SKM-1 treated with dmso at 0.1 percent for 144 hours (cell line): ENCODE measurements at regions not wholly inside any gene's neighbourhood (a gene's known extent, or its start where the extent isn't known, plus 50 kb on each side); places are given as distances from the start of the nearest gene placed in this dataset.
"Not testable (repeated sequence)": the region's sequence is repeated elsewhere in the genome, so short reads cannot be mapped to it uniquely, and the experiment has no call there.

Source experiments
- DNase-seq: peaks from one replicate; lab custom pipeline; 2025; ENCODE audit not compliant: unreplicated experiment; lab: John Stamatoyannopoulos, UW

DNA sequence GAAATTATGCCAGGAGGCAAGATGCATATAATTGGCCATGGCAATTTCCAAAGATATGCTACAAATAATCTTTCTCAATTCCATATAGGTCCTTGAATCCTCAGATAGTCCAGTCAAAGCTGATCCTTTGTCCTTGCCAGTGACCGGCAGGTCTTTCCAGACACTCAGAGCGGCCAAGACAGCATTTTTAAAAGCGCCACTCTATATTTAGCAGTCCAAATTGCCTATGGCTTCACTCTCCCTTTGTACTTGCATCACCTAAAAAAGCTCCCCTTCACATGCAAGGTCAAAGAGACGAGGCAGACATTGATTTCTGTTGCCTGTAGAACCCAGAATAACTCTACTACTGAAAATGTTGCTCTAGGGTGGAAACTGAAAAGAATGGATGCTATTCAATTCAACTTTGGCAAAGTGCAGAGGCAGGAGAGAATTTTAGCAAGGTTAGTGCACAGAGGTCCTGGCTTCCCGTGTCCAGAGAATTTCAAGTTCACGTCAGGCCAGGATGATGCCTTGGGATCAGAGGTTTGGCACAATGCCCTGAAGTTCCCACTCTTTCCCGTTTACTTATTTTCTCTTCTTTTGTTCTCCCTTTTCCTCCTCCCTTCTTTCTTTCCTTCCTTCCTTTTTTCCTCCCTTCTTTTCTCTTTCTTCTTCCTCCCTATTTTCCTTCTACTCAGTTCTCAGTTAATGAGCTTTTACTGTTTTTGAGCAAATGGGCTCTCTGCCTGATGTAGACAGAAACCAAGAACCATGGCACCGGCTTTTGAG is 108.5 kb downstream of the KCNK1 start:
- DNase-seq, result no peak

GRCh38 chr1:233723387-233723786 is 109.5 kb downstream of the KCNK1 start:
- DNase-seq, result no peak

DNA sequence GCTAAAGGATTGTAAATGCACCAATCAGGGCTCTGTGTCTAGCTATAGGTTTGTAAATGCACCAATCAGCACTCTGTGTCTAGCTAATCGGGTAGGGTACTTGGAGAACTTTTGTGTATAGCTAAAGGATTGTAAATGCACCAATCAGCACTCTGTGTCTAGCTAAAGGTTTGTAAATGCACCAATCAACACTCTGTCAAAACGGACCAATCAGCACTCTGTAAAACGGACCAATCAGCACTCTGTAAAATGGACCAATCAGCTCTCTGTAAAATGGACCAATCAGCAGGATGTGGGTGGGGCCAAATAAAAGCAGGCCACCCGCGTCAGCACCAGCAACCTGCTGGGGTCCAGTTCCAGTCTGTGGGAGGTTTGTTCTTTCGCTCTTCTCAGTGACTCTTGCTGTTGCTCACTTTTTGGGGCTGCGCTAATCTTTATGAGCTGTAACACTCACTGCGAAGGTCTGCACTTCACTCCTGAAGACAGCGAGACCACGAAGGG is 110.3 kb downstream of the KCNK1 start:
- DNase-seq, result not testable (repeated sequence)

- DNase-seq, result no peak
Measured at GRCh38 chr1:233725423-233725822, 111.5 kb downstream of the KCNK1 start.

GRCh38 chr1:233728721-233729120 is 114.8 kb downstream of the KCNK1 start:
- DNase-seq, result no peak

GRCh38 chr1:233730380-233730779 is 116.5 kb downstream of the KCNK1 start:
- no peak for DNase-seq

GRCh38 chr1:233730809-233731208 is 116.9 kb downstream of the KCNK1 start:
- DNase-seq, result no peak

- DNase-seq, result no peak
Measured at GRCh38 chr1:233732206-233732605, 118.3 kb downstream of the KCNK1 start.

DNA sequence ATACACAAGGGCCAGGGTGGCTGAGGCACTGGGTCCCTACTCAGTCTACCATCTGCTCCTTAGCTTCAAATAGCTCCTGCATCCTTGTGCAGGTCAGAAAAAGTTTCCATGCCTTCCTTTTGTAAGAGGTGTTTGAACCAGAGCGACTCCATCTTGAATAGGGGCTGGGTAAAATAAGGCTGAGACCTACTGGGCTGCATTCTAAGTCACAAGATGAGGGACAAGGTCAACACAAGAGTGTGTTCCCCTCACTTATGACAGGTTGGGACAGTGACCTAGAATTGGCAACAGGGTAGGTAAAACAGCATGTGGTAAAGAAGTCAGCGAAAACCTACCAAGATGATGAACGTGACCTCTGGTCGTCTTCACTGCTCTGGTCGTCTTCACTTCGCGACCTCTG is 120.5 kb downstream of the KCNK1 start:
- no peak for DNase-seq

DNA sequence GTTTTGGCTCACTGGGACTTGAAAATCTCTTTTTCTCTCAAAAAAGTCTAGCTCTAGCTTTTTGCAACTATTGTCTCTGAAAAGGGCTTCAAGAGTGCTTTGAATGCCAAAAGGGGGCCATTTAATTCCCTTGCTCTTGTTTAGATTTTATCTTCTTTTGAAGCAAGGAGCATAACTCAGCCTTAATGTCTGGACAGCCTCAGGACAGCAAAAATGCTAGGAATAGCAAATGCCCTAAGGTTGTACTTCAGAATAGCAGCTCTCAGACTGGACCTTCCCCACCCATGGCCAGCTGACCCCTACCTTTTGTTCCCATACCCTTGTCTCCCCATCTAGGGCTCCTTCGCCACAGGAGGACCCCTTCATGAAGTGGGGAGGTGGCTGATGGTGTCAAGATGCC is 121.4 kb downstream of the KCNK1 start:
- DNase-seq, result no peak

- DNase-seq, result no peak
Measured at GRCh38 chr1:233735847-233736246, 121.9 kb downstream of the KCNK1 start.

DNA sequence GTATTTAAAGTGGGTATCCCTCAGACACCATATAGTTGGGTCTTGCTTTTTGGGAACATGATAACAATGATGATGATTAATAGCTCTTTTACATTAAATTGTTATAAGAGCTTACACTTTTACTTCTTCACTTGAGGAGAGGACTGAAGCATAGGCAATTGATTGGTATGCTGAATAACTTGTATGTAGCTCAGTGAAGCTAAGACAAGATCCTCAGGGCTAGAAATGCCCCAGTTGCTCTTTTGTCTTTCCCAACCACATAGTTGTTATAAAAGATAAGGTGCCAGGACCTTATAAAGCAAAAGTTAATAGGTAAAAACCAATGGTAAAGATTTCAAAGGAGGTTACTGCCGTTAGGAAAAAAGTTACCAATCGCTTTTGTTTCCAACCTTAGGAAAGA is 123.4 kb downstream of the KCNK1 start:
- no peak for DNase-seq

DNA sequence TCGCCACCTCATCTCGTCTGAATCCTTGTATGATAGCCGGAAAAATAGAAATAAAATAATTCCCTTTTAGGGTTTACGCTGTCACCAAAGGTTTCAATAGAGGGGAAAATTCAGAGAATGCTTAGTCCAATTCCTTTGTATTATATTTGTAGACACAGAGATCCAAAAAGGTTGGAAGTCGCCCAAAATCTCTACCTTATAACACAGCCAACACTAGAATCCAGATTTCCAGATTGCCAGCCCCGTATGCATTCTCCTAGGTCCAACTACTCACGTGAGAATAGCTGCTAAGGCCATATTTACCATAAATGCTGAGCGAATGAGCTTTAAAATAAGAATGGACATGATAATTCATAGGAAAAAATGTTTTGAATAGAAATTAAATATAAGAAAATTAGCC is 124.5 kb downstream of the KCNK1 start:
- no peak for DNase-seq

DNA sequence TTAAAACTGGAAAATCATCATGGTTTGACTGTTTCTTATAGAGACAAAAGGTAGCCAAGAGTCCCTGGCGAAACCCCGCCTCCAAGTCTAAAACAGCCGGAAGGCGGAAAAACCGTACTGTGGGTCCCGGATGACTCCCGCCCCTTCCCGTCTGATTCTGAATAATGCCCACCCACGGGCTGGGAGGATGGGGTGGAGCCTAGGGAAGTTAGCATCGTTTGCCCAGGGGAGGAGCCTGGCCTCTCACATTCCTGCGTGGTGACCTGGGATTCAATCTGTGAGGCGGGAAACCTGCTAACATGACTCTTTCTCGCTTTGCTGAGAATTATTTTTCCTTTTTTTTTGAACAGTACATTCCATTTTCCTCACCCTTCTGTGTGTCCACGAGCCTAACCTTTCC is 124.9 kb downstream of the KCNK1 start:
- no peak for DNase-seq

- DNase-seq, result no peak
Measured at GRCh38 chr1:233744779-233745513, 131.0 kb downstream of the KCNK1 start.

GRCh38 chr1:233750139-233750538 is 136.2 kb downstream of the KCNK1 start:
- no peak for DNase-seq

DNA sequence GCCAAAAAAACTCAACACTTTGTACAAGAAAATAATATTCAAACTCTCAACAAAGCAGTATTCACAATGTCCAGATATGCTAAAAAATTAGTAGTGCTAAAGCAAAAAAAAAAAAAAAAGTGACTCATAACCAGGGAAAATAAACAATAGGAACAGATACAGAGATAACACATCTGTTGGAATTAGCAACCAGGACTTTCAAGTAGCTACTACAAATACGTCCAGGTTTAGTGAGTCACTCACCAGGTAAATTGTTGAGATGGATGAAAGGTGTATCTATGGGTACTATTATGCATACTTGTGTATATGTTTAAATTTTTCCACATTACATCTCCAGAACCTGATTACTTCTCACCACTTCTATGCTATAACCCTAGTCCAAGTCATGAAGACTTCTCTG is 144.8 kb upstream of the SLC35F3 start:
- DNase-seq, result no peak

DNA sequence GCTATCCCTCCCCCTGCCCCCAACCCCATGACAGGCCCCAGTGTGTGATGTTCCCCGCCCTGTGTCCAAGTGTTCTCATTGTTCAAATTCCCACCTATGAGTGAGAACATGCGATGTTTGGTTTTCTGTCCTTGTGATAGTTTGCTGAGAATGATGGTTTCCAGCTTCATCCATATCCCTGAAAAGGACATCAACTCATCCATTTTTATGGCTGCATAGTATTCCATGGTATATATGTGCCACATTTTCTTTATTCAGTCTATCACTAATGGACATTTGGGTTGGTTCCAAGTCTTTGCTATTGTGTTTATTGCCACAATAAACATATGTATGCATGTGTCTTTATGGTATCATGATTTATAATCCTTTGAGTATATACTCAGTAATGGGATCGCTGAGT is 140.2 kb upstream of the SLC35F3 start:
- DNase-seq, result not testable (repeated sequence)

DNA sequence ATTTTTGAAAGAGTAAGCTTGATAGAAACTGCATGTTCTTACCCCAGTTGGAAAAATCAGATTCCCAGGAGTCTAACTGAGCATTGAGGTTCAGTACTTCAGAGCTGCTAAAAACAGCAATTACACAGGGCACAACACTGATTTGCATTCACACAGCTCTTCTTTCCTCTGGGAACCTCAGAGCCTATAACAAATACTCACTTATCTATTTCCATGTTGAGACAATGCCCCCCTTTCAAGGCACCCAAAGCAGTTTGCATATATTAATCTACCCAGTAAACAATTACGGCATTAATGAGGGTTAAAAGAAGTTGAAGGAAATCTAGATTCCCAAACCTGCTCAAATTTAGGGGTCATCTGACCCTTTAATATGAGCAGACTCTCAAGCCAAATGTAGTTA is 126.9 kb upstream of the SLC35F3 start:
- DNase-seq, result no peak

DNA sequence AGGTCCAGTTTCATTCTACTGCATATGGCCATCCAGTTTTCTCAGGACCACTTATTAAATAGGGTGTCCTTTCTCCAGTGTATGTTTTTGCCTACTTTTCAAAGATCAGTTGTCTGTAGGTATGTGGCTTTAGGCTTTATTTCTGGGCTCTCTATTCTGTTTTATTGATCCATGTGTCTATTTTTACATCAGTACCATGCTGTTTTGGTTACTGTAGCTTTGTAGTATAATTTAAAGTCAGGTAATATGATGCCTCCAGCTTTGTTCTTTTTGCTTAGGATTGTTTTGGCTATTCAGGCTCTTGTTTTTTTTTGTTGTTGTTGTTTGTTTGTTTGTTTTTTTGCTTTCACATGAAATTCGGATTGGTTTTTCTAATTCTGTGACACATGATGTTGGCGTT is 124.4 kb upstream of the SLC35F3 start:
- no peak for DNase-seq

DNA sequence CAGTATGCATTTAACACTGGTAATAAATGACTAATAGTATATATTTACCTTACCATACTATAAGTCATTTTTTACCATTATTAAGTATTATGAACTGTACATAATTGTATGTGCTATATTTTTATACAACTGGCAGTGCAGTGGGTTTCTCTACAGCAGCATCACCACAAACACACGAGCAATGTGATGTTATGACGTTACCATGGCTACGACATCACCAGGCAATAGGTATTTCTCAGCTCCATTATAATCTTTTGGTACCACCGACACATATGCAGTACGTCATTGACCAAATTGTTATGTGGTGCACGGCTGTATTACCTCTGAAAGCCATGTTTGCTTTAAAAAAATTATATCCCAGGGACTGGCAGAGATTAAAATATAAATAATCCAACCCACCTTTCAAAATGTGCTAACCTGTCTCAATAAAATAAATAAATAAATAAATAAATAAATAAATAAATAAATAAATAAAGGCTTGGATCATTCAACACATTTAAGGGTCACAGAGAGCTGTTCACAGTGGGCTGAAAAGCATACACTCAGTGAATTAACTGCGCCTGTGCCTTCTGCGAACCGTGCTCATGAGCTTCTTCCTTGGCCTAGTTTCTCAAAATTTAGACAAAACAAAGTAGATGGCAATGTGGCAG is 121.4 kb upstream of the SLC35F3 start:
- no peak for DNase-seq

DNA sequence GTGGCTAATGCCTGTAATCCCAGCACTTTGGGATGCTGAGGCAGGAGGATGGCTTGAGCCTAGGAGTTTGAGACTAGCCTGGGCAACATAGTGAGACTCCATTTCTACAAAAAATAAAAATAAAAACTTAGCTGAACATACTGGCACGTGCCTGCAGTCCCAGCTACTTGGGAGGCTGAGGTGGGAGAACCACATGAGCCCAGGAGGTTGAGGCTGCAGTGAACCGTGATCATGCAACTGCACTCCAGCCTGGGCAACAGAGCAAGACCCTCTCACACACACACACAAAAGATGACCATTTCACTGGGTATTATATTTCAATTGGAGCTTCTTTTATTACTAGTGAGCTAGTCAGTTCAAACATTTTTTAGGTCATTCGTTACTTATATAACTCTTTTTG is 116.9 kb upstream of the SLC35F3 start:
- DNase-seq, result no peak
